ENCODE measurements at regions not wholly inside any gene's neighbourhood (a gene's known extent, or its start where the extent isn't known, plus 50 kb on each side); places are given as distances from the start of the nearest gene placed in this dataset.

DNA sequence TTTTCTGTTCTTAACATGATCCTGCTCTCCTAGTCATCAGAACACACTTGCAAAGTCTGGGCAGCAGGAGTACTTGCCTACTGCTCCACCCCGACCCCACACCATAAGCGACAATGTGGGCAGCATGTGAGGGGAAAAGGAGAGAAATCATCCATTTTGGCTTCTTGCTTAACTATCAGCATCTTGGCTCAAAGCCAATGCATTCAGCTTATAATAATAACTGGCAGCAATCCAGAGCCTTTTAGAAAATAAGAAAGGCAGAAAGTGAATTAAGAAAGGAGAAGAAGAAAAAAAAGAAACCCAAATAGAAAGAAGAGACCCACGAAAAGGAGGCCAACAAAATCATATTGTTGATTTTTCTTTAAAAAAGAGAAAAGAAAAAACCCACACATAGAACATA, 930.8 kb downstream of the BCL11B start:
- Mint-ChIP-seq H3K27me3 (ENCODE audit: low read depth) (no peaks in the 10 kb centered on the region), H3K4me1 (ENCODE audit: low read depth) (no peaks in the 10 kb centered on the region), H3K4me3 (no peak overlapping the region), H3K36me3 (ENCODE audit: low read depth) (peaks cover 3% of the 10 kb centered on the region), H3K27ac (no peak overlapping the region), H3K9me3 (peaks cover 9% of the 10 kb centered on the region)

DNA sequence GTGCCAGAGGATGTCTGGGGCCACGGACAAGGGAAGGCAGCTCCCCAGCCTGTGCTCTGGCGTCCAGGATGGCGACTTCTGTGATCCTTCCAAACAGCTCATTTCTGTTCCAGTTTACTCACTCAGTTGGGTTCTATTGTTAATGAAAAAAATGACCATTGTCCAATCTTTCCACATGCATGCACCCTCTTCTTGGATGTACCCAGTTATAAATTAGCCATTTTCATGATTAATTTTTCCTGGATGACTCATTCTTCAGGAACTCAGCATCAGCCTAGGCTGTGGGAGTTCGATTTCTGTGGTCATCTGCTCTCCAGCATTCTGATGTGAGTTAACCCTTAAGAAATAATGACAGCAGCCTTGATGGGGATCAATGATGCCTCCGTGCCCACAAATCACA, 926.8 kb downstream of the BCL11B start:
- Mint-ChIP-seq H3K27me3 (ENCODE audit: low read depth) (no peaks in the 10 kb centered on the region), H3K4me1 (ENCODE audit: low read depth) (peaks cover 1% of the 10 kb centered on the region), H3K4me3 (no peak overlapping the region), H3K27ac (no peak overlapping the region), H3K36me3 (ENCODE audit: low read depth) (peaks cover 3% of the 10 kb centered on the region), H3K9me3 (peaks cover 5% of the 10 kb centered on the region)

DNA sequence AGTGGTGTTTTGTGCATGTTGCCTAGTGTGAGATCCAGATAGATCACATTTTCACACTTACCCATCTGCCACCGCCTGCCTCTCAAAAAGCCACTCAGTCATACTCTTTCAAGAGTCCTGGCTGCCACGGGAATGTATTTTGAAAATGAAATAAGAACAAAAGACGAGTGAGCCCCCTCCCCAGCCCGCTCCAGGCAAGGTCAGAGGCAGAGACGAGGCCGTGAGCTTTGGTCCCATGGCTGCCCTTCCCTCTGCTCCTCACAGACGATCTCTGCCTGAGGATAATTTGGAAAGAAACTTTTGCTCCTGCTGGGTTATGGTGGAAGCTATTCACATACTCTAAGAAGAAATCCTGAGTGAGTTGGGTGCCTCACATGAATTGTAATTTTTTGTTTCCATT, 924.3 kb downstream of the BCL11B start:
- H3K4me1 Mint-ChIP-seq (ENCODE audit: low read depth): peaks cover 5% of the 10 kb centered on the region
- no peak overlapping the region for H3K4me3 Mint-ChIP-seq
- H3K27ac Mint-ChIP-seq: no peak overlapping the region
- no peaks in the 10 kb centered on the region for H3K9me3 Mint-ChIP-seq
- H3K36me3 Mint-ChIP-seq (ENCODE audit: low read depth): peaks cover 3% of the 10 kb centered on the region
- no peaks in the 10 kb centered on the region for H3K27me3 Mint-ChIP-seq (ENCODE audit: low read depth)

DNA sequence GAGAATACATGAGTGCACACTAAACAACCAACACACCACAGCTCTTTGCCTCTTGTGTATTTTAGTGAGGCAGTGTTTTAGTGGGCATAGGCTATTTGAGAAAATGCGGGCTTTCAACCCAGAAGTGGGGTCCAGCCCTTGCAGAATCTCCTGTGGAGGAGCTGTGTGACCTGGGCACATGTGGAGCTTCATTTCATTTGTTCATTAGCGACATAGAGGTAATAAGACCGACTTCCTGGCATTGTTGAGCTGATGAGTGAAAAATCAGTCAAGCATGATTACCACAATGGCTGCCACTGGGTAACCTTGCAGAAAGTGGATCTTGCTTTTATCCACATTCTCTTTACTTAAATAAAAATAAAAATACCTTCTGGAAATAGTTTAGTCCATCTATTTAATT, 923.5 kb downstream of the BCL11B start:
- H3K27ac Mint-ChIP-seq: no peak overlapping the region
- H3K27me3 Mint-ChIP-seq (ENCODE audit: low read depth): no peaks in the 10 kb centered on the region
- peaks cover 3% of the 10 kb centered on the region for H3K36me3 Mint-ChIP-seq (ENCODE audit: low read depth)
- H3K4me1 Mint-ChIP-seq (ENCODE audit: low read depth): peaks cover 5% of the 10 kb centered on the region
- H3K4me3 Mint-ChIP-seq: no peak overlapping the region
- H3K9me3 Mint-ChIP-seq: no peaks in the 10 kb centered on the region

DNA sequence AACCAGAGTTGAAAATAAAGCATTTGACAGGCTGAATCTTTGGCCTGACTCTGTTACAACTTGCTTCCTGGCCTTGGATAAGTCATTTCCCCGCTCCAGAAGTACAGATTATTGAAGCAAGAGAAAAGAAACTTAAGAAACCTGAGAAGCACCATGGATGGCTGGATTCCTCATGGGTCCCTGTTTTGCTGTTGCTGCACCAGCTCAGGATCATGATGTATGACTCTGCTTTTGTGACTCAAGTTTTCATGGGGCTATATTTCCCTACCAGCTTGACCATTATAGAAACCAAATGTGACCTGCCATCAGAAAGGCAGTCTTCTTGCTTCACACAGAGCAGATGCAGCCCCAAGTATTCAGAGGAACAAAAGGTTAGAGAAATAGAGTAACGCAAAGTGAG, 921.8 kb downstream of the BCL11B start:
- Mint-ChIP-seq H3K27me3 (ENCODE audit: low read depth) (no peaks in the 10 kb centered on the region), H3K4me1 (ENCODE audit: low read depth) (peaks cover 5% of the 10 kb centered on the region), H3K27ac (no peak overlapping the region), H3K9me3 (no peaks in the 10 kb centered on the region), H3K4me3 (no peak overlapping the region), H3K36me3 (ENCODE audit: low read depth) (peaks cover 3% of the 10 kb centered on the region)

DNA sequence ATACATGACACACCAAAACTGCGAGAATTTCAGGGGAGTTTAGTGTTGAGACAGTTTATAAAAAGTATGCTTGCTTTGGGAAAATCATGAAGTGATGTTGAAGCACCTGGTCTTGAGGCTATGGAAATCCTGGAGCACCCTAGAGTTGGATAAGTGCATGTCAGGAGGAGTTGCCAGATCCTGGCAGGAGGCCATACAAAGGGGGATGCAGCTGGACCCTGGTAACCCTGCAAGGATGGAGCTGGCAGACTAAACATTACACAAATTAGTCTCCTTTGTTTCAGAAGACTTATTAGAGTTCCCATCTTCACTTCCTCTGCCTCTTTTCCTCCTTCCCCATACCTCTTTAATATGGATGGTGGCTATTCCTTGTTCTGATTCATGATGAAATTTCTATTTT, 907.0 kb downstream of the BCL11B start:
- peaks cover 18% of the 10 kb centered on the region for H3K9me3 Mint-ChIP-seq

DNA sequence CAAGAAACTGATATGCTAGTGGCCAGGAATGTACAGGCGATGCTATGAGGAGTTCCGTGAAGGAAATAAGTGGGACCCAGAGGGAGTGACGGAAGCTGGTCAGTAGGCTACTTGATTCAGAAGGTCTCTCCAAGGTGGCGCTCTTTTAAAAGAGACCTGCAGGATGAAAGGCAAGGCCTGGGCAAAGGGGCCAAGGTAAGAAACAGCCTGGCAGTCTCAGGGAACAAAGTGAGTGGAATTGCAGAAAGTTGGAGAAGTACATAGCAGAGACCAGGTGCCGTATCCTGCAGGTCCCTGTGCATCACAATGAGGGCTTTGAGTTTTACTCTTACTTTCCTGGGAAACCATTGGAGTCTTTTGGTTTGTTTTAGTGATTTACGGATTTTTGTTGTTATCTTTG, 905.6 kb downstream of the BCL11B start:
- Mint-ChIP-seq H3K4me3 (no peak overlapping the region), H3K4me1 (ENCODE audit: low read depth) (no peaks in the 10 kb centered on the region), H3K27ac (no peak overlapping the region), H3K36me3 (ENCODE audit: low read depth) (no peaks in the 10 kb centered on the region), H3K9me3 (peaks cover 15% of the 10 kb centered on the region), H3K27me3 (ENCODE audit: low read depth) (peaks cover 6% of the 10 kb centered on the region)

More for the DNA sequence above, 907.0 kb downstream of the BCL11B start:
- no peaks in the 10 kb centered on the region for H3K36me3 Mint-ChIP-seq (ENCODE audit: low read depth)
- H3K27ac Mint-ChIP-seq: no peak overlapping the region
- peaks cover 6% of the 10 kb centered on the region for H3K27me3 Mint-ChIP-seq (ENCODE audit: low read depth)
- H3K4me1 Mint-ChIP-seq (ENCODE audit: low read depth): no peaks in the 10 kb centered on the region
- H3K4me3 Mint-ChIP-seq: no peak overlapping the region

DNA sequence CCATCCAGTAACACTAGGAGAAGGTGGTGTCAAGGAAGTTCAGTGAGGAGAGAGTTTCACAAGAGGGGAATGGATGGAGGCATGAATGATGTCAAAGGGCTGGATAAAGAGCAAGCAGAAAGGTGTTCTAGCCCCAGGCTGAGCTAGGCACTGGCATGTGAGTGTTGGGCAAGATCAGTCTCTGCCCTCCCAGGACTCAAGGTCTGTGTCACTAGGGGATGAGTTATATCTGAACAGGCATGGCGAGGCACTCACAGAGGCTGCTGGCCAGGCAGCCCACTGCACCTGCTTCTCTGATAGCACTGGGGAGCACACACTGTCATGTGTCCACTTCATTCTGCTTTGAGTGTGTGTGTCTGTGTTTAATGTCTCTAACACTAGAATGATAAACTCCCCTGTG, 903.8 kb downstream of the BCL11B start:
- Mint-ChIP-seq H3K4me3 (no peak overlapping the region), H3K4me1 (ENCODE audit: low read depth) (no peaks in the 10 kb centered on the region), H3K27me3 (ENCODE audit: low read depth) (no peaks in the 10 kb centered on the region), H3K9me3 (peaks cover 15% of the 10 kb centered on the region), H3K36me3 (ENCODE audit: low read depth) (no peaks in the 10 kb centered on the region), H3K27ac (no peak overlapping the region)

DNA sequence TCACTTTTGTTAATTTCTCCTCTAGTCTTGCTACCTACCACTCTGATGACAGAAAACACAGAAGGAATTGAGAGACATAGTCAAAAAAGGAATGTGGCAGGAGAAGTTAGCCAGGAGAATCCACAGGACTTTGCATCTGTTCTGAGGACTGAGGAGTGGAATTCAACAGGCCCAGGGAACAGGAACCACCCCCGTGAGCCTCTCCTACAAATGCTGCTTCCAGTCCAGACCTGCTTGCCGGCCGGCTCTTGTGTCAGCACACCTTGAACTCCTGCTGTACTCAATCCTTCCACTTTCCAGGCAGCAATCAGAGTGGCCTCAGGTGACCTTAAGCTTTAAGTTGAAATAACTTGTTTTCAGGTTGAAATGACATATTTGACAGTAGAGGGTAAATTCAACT, 903.1 kb downstream of the BCL11B start:
- Mint-ChIP-seq H3K27me3 (ENCODE audit: low read depth) (no peaks in the 10 kb centered on the region), H3K9me3 (peaks cover 15% of the 10 kb centered on the region), H3K4me3 (no peak overlapping the region), H3K36me3 (ENCODE audit: low read depth) (no peaks in the 10 kb centered on the region), H3K4me1 (ENCODE audit: low read depth) (no peaks in the 10 kb centered on the region), H3K27ac (no peak overlapping the region)

DNA sequence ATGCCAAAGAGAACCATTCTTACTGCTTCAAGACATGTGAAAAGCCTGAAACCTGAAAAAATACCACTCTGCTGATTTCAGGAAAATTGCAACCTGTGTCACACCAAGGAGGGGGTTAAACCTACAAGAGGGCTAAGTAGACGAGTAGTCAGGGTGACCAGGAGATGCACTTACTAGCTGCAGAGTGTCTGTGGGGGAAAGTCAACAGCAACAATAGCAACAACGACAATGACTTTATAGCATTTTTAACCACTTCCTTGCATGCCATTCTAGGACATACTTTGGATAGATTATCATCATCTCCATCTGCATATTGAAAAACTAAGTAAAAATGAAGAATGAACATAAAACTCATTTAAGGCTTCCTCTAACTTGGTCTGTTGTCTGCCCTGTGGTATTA, 902.7 kb downstream of the BCL11B start:
- H3K27me3 Mint-ChIP-seq (ENCODE audit: low read depth): no peaks in the 10 kb centered on the region
- no peak overlapping the region for H3K27ac Mint-ChIP-seq
- no peaks in the 10 kb centered on the region for H3K36me3 Mint-ChIP-seq (ENCODE audit: low read depth)
- peaks cover 15% of the 10 kb centered on the region for H3K9me3 Mint-ChIP-seq
- H3K4me1 Mint-ChIP-seq (ENCODE audit: low read depth): no peaks in the 10 kb centered on the region
- H3K4me3 Mint-ChIP-seq: no peak overlapping the region

DNA sequence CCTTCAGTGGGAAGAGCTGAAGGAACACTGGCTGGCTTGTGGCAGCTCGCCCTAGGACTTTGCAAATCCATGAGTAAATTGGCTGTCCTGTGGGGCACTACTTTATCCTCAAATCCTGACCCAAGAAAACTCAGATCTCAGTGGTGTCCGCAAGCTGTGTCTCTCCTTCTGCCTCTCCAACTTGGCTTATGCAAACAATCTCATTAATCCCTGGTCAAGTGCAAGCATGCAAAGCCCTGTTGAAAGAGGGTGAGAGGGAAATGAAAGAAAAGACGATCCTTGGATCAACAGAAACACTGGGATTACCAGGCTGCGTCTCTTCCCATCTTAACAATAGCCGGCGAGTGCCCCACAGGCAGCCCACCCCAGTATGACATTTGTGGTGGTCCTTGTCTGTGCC, 901.6 kb downstream of the BCL11B start:
- H3K9me3 Mint-ChIP-seq: peaks cover 15% of the 10 kb centered on the region
- no peaks in the 10 kb centered on the region for H3K36me3 Mint-ChIP-seq (ENCODE audit: low read depth)
- H3K4me1 Mint-ChIP-seq (ENCODE audit: low read depth): no peaks in the 10 kb centered on the region
- no peak overlapping the region for H3K4me3 Mint-ChIP-seq
- no peak overlapping the region for H3K27ac Mint-ChIP-seq
- no peaks in the 10 kb centered on the region for H3K27me3 Mint-ChIP-seq (ENCODE audit: low read depth)

DNA sequence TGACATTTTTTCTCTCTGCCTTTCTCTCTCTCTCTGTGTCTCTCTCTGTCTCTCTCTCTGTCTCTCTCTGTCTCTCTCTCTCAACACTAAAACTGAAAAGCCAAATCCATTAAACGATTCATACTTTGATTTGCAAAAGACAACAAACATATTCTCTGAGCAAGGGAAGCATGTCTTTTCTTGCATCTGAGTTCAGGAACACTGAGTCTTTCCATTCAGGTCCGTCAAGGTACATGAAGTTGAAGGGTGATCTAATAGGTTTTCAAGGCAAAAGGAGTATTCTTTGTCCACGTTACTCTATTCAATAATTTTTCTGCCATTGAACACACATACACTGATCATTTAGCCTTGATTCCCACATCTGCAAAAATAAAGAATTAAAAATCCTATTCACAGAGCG, 900.9 kb downstream of the BCL11B start:
- Mint-ChIP-seq H3K36me3 (ENCODE audit: low read depth) (no peaks in the 10 kb centered on the region), H3K4me3 (no peak overlapping the region), H3K4me1 (ENCODE audit: low read depth) (no peaks in the 10 kb centered on the region), H3K27ac (no peak overlapping the region), H3K27me3 (ENCODE audit: low read depth) (no peaks in the 10 kb centered on the region), H3K9me3 (peaks cover 14% of the 10 kb centered on the region)

DNA sequence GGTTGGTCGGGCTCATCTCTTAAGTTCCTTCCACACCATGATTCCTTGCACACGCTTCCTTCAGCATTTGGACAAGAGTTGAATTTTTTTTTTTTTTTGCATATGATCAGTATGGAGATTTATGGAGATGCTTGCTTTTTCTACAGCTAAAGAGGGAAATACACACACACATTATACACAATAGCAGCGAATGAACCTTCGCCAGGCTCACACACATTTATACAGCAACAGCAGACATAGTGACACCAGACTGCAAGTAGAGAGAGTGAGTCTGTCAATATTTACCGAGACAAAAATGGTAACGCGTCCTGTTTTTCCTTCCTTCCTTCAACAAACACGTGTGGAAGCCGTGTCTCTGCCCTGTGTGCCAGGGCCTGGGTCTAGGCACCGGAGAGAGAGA, 897.9 kb downstream of the BCL11B start:
- no peaks in the 10 kb centered on the region for H3K27me3 Mint-ChIP-seq (ENCODE audit: low read depth)
- H3K9me3 Mint-ChIP-seq: peaks cover 18% of the 10 kb centered on the region
- no peak overlapping the region for H3K27ac Mint-ChIP-seq
- H3K4me1 Mint-ChIP-seq (ENCODE audit: low read depth): no peaks in the 10 kb centered on the region
- peaks cover 3% of the 10 kb centered on the region for H3K36me3 Mint-ChIP-seq (ENCODE audit: low read depth)
- H3K4me3 Mint-ChIP-seq: no peak overlapping the region

DNA sequence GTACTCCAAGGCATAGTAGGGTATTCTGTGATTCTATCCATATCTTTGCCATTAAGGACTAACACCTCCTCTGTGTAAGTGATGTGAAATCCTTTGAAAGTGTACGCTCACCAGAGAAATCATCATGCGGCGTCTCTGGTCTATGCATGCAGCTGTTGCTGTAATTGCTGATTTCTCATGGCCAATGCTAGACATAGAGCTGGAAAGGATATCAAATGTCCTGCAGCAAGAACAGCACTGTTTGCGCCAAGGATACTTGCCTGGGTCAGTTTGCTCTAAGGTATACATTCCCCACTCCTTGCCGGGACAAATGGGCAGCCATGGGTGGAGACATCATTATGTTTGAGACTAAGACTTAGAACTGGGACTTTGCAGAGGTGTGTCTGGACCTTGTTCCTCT, 896.4 kb downstream of the BCL11B start:
- Mint-ChIP-seq H3K4me3 (no peak overlapping the region), H3K9me3 (peaks cover 15% of the 10 kb centered on the region), H3K27ac (no peak overlapping the region), H3K4me1 (ENCODE audit: low read depth) (no peaks in the 10 kb centered on the region), H3K27me3 (ENCODE audit: low read depth) (no peaks in the 10 kb centered on the region), H3K36me3 (ENCODE audit: low read depth) (peaks cover 3% of the 10 kb centered on the region)

DNA sequence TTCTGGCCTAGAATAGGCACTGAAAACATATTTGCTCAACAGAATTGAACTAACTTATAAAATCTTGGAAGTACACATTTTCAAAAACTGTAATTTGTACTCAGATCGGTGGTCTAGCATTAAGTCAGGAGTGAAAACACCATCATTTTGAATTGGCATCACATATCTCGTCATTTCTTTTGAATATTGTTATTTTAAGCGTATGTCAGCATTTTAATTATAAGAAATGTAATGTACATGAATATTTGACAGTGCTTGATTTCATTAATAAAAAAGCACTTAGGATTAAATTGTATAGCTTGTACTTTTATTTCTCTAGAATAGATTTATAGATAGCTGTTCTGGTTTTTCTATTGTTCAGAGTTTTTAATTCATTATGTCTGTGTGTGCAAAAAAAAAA, 892.2 kb downstream of the BCL11B start:
- Mint-ChIP-seq H3K27ac (no peak overlapping the region), H3K4me1 (ENCODE audit: low read depth) (no peaks in the 10 kb centered on the region), H3K4me3 (no peak overlapping the region), H3K27me3 (ENCODE audit: low read depth) (peaks cover 7% of the 10 kb centered on the region), H3K36me3 (ENCODE audit: low read depth) (peaks cover 3% of the 10 kb centered on the region), H3K9me3 (peaks cover 23% of the 10 kb centered on the region)

DNA sequence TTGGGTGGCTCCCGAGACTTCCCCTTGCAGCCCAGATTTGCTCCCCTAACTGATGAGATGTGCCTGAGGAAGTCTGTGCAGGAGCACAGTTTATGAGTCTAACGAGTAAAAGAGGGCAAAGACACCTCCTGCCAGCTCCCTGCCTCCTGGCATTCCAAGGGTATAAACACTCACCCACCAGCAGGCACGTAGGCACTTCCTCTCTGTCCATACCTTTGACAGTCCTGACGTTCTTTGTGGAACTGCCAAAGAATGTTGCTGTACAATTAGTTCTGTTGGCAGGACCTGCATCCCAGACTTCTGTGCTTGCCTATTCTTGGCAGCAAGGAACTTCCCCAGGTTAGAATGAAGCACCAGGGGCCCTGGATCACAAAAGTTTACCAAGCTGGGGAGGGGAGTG, 889.3 kb downstream of the BCL11B start:
- peaks cover 18% of the 10 kb centered on the region for H3K9me3 Mint-ChIP-seq
- H3K27me3 Mint-ChIP-seq (ENCODE audit: low read depth): peaks cover 7% of the 10 kb centered on the region
- H3K27ac Mint-ChIP-seq: no peak overlapping the region
- no peak overlapping the region for H3K4me3 Mint-ChIP-seq
- peaks cover 4% of the 10 kb centered on the region for H3K36me3 Mint-ChIP-seq (ENCODE audit: low read depth)
- H3K4me1 Mint-ChIP-seq (ENCODE audit: low read depth): no peaks in the 10 kb centered on the region

Measured in T-helper 1 cell treated with Interleukin-12 subunit alpha and Interleukin-12 subunit beta and Interleukin-4 antibody, amounts not matched to agents 30 μg/mL and 1 μg/mL, for 36 hours (primary cell).